HEK293 (cell line): ENCODE measurements at regions not wholly inside any gene's neighbourhood (a gene's known extent, or its start where the extent isn't known, plus 50 kb on each side); places are given as distances from the start of the nearest gene placed in this dataset.
A peak's percentile ranks its signal among the peaks of the same experiment; 100 is the strongest.

ENCODE experiments used
- ATF2 ChIP-seq: fragments of 450-650 bp; formaldehyde crosslinking; IDR thresholded peaks from 2 replicates; pipeline ENCODE4 v1.5.1; 2016; ENCODE audit warnings: missing biosample characterization, missing genetic modification characterization, low read depth
- CTCF ChIP-seq: fragments of 450-650 bp; formaldehyde crosslinking; IDR thresholded peaks from 2 replicates; pipeline ENCODE4 v1.5.1; 2016; ENCODE audit warnings: missing biosample characterization, missing genetic modification characterization
- OVOL3 ChIP-seq: fragments of 450-650 bp; formaldehyde crosslinking; IDR thresholded peaks from 2 replicates; pipeline ENCODE4 v1.5.1; 2016; ENCODE audit warnings: missing biosample characterization, missing genetic modification characterization
- REST ChIP-seq: fragments of 450-650 bp; formaldehyde crosslinking; IDR thresholded peaks from 2 replicates; pipeline ENCODE4 v1.5.1; 2016; ENCODE audit warnings: missing biosample characterization, missing genetic modification characterization
- YY1 ChIP-seq: fragments of 450-650 bp; formaldehyde crosslinking; IDR thresholded peaks from 2 replicates; pipeline ENCODE4 v1.5.1; 2018; ENCODE audit warnings: missing biosample characterization, missing genetic modification characterization
- ZBTB49 ChIP-seq: fragments of 450-650 bp; formaldehyde crosslinking; IDR thresholded peaks from 2 replicates; pipeline ENCODE4 v1.5.1; 2016; ENCODE audit warnings: missing biosample characterization, missing genetic modification characterization, low read depth
- ZNF112 ChIP-seq: fragments of 450-650 bp; formaldehyde crosslinking; IDR thresholded peaks from 2 replicates; pipeline ENCODE4 v1.5.0; 2017; ENCODE audit warnings: missing biosample characterization, missing genetic modification characterization
- ZNF274 ChIP-seq, 2 experiments: fragments of 200-500 bp in 1 of 2; fragments of 450-650 bp in 1 of 2; sonication (Bioruptor generic) in 1 of 2; formaldehyde crosslinking in 1 of 2; IDR thresholded peaks; 2 replicates each; pipeline versions ENCODE4 v1.5.1 to v1.6.1; 2014 to 2016; ENCODE audit warnings: borderline replicate concordance in 1 of 2, inconsistent platforms in 1 of 2, low read length in 1 of 2, missing biosample characterization in 1 of 2, missing genetic modification characterization in 1 of 2
- ZNF362 ChIP-seq: fragments of 450-650 bp; formaldehyde crosslinking; IDR thresholded peaks from 2 replicates; pipeline ENCODE4 v1.5.1; 2016; ENCODE audit warnings: missing biosample characterization, missing genetic modification characterization
- ZNF510 ChIP-seq: fragments of 450-650 bp; formaldehyde crosslinking; IDR thresholded peaks from 2 replicates; pipeline ENCODE4 v1.5.1; 2018; ENCODE audit warnings: mild to moderate bottlenecking, missing genetic modification characterization, missing biosample characterization; ENCODE audit not compliant: insufficient replicate concordance
- ZNF571 ChIP-seq: fragments of 450-650 bp; formaldehyde crosslinking; IDR thresholded peaks from 2 replicates; pipeline ENCODE4 v1.5.0; 2017; ENCODE audit warnings: missing biosample characterization, missing genetic modification characterization
- ZNF639 ChIP-seq: fragments of 450-650 bp; formaldehyde crosslinking; IDR thresholded peaks from 2 replicates; pipeline ENCODE4 v1.5.1; 2016; ENCODE audit warnings: missing biosample characterization, missing genetic modification characterization
- ZNF670 ChIP-seq: fragments of 450-650 bp; formaldehyde crosslinking; IDR thresholded peaks from 2 replicates; pipeline ENCODE4 v1.5.1; 2016; ENCODE audit warnings: missing biosample characterization, missing genetic modification characterization, low read depth

- TF ChIP-seq ZNF112 (tag by site-specific recombination) (no peak), CTCF (tag by site-specific recombination) (peak; percentile 63; the same call in 1 of the 2 replicates), ZNF510 (no peak), ZNF274 (IDR thresholded peaks at IDR 0.05; ENCODE audit: low read length) (no peak), ZNF274 (tag by site-specific recombination; IDR thresholded peaks at IDR 0.05; ENCODE audit: borderline replicate concordance) (no peak), OVOL3 (tag by site-specific recombination) (no peak), ZNF670 (tag by site-specific recombination) (no peak), YY1 (tag by site-specific recombination) (no peak), ZNF571 (no peak), ZBTB49 (tag by site-specific recombination) (no peak), ZNF639 (no peak), ZNF362 (no peak), ATF2 (tag by site-specific recombination) (no peak), REST (tag by site-specific recombination) (no peak)
These were observed 54.8 kb upstream of the CCDC178 start for GRCh38 chr18:33495278-33495677.
